UCSD-AML1 (cell line): ENCODE measurements at regions not wholly inside any gene's neighbourhood (a gene's known extent, or its start where the extent isn't known, plus 50 kb on each side); places are given as distances from the start of the nearest gene placed in this dataset.
"Not testable (repeated sequence)": the region's sequence is repeated elsewhere in the genome, so short reads cannot be mapped to it uniquely, and the experiment has no call there.

ENCODE experiments used
- DNase-seq: peaks from one replicate; lab custom pipeline; 2025; ENCODE audit not compliant: unreplicated experiment; lab: John Stamatoyannopoulos, UW

- DNase-seq, result no peak
Observed at GRCh38 chr13:67977066-67977465, 746.9 kb upstream of the PCDH9 start.

- no peak for DNase-seq
Observed at GRCh38 chr13:67971291-67971690, 741.2 kb upstream of the PCDH9 start.

- DNase-seq, result no peak
Observed at GRCh38 chr13:67967031-67967430, 736.9 kb upstream of the PCDH9 start.

GRCh38 chr13:67966065-67966464 is 735.9 kb upstream of the PCDH9 start:
- no peak for DNase-seq

GRCh38 chr13:67964986-67965385 is 734.9 kb upstream of the PCDH9 start:
- no peak for DNase-seq

- DNase-seq, result no peak
Observed at GRCh38 chr13:67964091-67964490, 734.0 kb upstream of the PCDH9 start.

GRCh38 chr13:67961331-67961730 is 731.2 kb upstream of the PCDH9 start:
- DNase-seq, result no peak

GRCh38 chr13:67951431-67951830 is 721.3 kb upstream of the PCDH9 start:
- DNase-seq, result no peak

GRCh38 chr13:67950603-67951002 is 720.5 kb upstream of the PCDH9 start:
- DNase-seq, result no peak

GRCh38 chr13:67946131-67946530 is 716.0 kb upstream of the PCDH9 start:
- no peak for DNase-seq

GRCh38 chr13:67943116-67943515 is 713.0 kb upstream of the PCDH9 start:
- no peak for DNase-seq

- DNase-seq, result no peak
Observed at GRCh38 chr13:67935626-67936025, 705.5 kb upstream of the PCDH9 start.

GRCh38 chr13:67934617-67935330 is 704.6 kb upstream of the PCDH9 start:
- no peak for DNase-seq

- no peak for DNase-seq
Observed at GRCh38 chr13:67932991-67933390, 702.9 kb upstream of the PCDH9 start.

GRCh38 chr13:67917291-67917987 is 687.3 kb upstream of the PCDH9 start:
- DNase-seq, result no peak

- no peak for DNase-seq
Observed at GRCh38 chr13:67916650-67917049, 686.5 kb upstream of the PCDH9 start.

- no peak for DNase-seq
Observed at GRCh38 chr13:67914535-67914934, 684.4 kb upstream of the PCDH9 start.

- DNase-seq, result not testable (repeated sequence)
Observed at GRCh38 chr13:67902960-67903359, 672.8 kb upstream of the PCDH9 start.

- DNase-seq, result no peak
Observed at GRCh38 chr13:67880916-67881315, 650.8 kb upstream of the PCDH9 start.

GRCh38 chr13:67878376-67878775 is 648.2 kb upstream of the PCDH9 start:
- no peak for DNase-seq

- DNase-seq, result no peak
Observed at GRCh38 chr13:67877031-67877430, 646.9 kb upstream of the PCDH9 start.

GRCh38 chr13:67867206-67867605 is 637.1 kb upstream of the PCDH9 start:
- no peak for DNase-seq

GRCh38 chr13:67860315-67860714 is 630.2 kb upstream of the PCDH9 start:
- DNase-seq, result no peak
